Left forelimb (tissue), 1 donor: ENCODE measurements at regions not wholly inside any gene's neighbourhood (a gene's known extent, or its start where the extent isn't known, plus 50 kb on each side); places are given as distances from the start of the nearest gene placed in this dataset.
"Not testable (repeated sequence)": the region's sequence is repeated elsewhere in the genome, so short reads cannot be mapped to it uniquely, and the experiment has no call there.

Experiments
- DNase-seq: peaks from one replicate; pipeline ENCODE4 v3.0.0-alpha.2; 2018; ENCODE audit warnings: low spot score

GRCh38 chrX:140447150-140447549 is 57.7 kb downstream of the SOX3 start:
- DNase-seq = no peak

DNA sequence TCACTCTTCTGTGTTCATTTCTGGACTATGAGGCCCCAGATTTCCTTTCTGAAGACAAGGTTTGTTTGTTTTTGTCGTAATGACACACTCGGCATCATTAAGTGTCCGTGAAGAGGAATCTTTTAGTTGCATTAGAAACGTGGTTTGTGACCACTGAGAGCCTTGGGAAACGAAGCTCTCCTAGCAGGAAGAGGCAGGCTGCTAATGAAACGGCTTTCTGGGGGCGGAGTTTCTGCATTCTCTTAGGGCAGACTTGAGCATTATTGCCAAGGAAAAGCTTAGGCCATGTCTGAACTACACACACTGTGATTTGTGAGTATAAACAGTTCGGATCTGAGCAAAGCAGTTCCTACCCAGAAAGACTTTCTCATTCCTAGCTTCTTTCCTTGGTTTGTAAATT is 64.0 kb downstream of the SOX3 start:
- DNase-seq = no peak

GRCh38 chrX:140439476-140439875 is 65.4 kb downstream of the SOX3 start:
- no peak for DNase-seq

- no peak for DNase-seq
These were observed 70.5 kb downstream of the SOX3 start for GRCh38 chrX:140434347-140434746.

DNA sequence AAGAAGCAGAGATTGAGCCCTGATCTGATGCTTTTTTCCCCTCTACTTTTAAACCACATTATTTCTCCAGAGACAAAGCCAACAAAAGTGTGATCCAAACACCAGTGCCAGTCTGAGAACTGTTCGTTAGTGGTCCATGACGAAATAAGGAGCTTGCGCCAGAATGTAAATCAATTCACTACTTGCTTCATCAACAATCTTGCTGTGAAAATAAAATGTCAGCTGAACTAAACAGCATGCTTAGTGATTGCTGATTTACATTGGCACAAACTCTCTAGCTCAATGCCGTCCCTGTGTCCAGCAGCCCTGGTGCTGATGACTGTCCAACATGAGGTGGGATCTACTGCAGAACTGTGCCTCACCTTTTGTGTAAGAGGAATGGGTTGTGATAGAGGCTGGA is 71.3 kb downstream of the SOX3 start:
- DNase-seq = no peak

- DNase-seq = no peak
These were observed 72.3 kb downstream of the SOX3 start for GRCh38 chrX:140432346-140433175.

DNA sequence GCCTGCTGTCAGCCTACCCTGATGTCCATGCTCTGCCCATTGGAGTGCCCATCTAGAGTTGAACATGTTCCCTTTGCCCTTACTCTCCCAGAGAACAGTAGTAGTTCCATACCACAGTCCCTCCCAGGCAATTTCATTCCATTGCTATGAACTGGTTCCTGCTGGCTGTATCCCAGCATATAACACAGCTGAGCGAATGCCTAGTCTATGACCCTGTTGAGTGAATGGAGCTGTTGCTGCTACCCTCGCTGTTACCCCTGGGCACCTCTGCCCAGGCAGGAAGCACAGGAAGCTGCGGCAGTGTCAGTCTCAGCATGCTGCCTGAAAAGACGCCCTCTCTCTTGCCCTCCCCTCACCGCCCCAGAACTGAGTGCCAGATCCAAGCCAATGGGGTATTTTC is 73.3 kb downstream of the SOX3 start:
- no peak for DNase-seq

DNA sequence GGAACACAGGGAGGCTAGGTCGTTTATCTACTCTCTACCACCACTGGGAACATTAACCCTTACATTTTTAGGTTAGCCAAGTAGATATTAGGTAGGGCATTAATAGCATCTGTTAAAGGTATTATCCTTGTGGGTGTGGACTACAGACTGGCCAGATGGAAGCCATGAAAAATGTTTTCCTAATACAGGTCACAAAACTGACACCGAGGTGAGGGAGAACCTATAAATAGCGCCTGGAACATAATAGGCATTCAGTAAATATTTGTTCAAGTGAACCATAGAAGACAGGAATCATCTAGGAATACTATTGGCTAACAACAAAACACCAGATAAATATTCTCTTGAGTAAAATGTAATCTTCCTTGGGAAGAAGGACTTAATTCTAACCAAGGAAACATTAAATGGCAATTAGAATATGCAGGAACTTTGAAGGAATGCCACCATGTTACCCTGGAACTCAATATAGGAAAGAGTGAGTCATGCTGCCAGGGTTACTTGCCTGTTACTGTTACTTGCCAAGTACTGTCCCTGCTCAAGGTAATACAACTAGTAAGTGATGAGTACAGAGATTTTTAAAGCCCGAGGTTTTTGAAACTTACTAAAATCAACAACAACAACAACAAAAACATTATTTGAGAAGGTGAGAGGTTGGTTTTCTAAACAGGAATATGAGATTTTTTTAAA is 79.0 kb downstream of the SOX3 start:
- no peak for DNase-seq

DNA sequence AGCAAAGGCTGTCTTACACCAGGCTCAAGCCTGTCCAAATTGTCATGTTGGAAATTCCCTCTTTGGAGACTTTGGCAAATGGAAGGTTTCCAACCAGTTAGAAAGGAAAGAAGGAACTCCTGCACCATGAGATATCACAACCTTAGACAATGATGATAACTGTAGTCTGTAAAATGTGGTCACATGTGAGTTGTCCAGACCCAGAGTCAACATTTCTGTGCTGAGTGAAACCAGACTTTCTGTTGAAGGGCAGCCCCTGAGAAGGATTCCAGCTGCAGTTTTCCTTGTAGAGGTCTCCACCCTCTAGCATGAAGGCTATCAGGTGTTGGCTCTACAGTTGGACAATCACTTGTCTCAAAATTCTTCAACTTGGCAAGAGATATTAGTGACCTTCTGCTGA is 82.4 kb downstream of the SOX3 start:
- no peak for DNase-seq

GRCh38 chrX:140402131-140402530 is 102.7 kb downstream of the SOX3 start:
- not testable (repeated sequence) for DNase-seq

GRCh38 chrX:140396326-140396725 is 108.5 kb downstream of the SOX3 start:
- DNase-seq = not testable (repeated sequence)

DNA sequence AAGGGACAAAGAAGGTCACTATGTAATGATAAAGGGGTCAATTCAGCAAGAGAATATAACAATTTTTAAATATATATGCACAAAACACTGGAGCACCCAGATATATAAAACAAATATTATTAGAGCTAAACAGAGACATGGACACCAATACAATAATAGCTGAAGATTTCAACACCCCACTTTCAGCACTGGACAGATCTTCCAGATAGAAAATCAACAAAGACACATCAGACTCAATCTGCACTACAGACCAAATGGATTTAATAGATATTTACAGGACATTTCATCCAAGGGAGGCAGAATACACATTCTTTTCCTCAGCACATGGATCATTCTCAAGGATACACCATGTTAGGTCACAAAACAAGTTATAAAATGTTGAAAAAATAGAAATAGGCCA is 111.4 kb downstream of the SOX3 start:
- DNase-seq = no peak

- DNase-seq = no peak
These were observed 113.6 kb downstream of the SOX3 start for GRCh38 chrX:140391313-140391712.

GRCh38 chrX:140389331-140389730 is 115.5 kb downstream of the SOX3 start:
- no peak for DNase-seq

GRCh38 chrX:140362861-140363260 is 142.0 kb downstream of the SOX3 start:
- no peak for DNase-seq

GRCh38 chrX:140360924-140361323 is 143.9 kb downstream of the SOX3 start:
- DNase-seq = no peak

DNA sequence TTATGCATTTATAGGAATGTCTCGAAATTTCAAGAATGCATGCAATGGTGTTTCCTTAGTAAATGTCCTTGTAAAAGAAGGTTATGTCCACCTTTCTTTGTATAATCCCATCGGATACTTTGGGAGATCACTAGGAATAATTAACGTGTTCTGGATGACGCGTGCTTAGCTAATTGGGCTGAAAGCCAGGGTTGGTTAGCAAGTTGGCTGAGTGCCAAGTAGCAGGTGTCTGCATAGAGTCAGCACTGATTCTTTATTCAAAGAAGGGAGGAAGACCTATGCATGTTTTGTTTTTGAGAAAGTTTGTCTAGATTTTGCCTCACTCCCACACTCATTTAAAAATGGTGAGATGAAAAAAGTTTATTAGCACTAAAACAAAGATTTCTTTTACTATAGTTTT is 144.6 kb downstream of the SOX3 start:
- no peak for DNase-seq

GRCh38 chrX:140355922-140356321 is 148.9 kb downstream of the SOX3 start:
- no peak for DNase-seq

GRCh38 chrX:140355429-140355828 is 149.4 kb downstream of the SOX3 start:
- no peak for DNase-seq

DNA sequence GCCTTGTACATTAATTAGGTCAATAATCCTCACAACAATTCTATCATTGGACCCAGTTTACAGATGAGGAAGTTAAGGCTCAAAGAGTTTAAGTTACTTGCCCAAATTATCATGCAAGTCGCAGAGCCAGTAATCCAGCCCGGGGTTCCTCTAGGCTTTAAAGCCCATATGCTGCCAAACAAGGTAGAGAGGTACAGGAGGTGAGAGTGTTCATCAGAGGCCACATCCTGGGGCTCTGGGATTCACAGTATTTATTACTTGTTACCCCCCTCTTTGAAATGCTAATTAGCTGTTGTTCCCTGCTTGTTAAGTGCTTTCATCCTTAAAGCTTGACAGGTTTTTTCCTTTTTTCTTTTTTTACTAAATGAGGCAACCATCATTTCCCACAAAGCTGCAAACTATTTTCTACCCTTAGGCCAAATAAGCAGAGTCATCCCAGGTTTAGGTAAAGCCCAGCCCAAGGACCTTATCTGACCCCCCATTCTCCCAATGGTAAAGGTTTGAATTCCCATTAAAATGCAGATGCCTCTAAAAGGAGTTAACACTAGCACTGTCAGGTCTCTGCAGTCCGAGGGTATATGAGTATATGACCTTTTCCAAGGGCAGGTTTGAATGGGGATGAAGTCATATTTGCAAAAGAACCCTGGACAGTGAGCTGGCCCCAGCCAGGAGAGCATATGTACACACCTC is 150.3 kb downstream of the SOX3 start:
- DNase-seq = no peak

DNA sequence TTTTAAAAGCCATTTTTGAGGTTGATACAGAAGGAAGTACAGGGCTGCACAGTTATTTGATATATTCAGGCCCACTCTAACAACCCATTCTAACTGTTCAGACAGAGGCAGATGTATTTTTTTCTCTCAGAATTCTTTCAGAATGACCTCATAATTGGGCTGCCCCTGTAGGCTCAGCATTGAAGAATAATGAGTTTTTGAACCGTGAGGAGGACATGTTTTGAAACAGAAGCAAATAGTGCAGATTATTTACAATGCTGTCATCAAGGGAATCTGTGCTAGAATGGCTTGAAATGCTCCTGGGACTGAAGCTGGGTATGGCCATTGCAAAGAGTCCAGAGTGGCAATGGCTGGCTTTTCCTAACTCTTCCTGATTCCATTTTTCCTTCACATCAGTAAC is 158.1 kb downstream of the SOX3 start:
- DNase-seq = no peak

DNA sequence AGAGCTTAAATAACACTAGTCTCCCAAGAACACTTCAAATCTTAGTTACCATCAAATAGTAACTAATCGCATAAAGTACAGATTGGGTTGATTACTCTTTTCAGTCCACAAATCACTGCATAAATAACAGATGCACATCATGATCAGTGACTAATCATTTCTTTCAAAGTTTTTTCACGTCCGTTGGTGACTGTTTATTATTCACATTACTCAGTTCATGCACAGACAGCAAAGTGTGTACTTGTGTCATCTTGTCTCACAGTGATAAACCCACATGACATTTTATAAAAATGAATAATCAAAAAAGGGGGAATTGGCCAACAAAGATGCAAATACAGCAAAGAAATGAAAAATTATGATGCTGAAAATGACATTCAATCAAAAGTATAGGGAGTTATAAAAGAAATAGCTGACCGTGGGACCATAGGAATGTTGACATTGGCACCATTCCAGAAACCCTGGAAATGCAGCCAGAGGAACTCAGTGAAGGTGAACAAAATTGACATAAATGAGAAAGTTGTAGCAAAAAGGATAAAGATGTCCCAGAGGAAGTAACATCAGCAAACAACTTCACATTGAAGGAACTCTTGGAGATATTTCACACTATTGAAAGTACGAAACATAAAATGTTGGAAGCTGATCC is 161.5 kb downstream of the SOX3 start:
- no peak for DNase-seq

DNA sequence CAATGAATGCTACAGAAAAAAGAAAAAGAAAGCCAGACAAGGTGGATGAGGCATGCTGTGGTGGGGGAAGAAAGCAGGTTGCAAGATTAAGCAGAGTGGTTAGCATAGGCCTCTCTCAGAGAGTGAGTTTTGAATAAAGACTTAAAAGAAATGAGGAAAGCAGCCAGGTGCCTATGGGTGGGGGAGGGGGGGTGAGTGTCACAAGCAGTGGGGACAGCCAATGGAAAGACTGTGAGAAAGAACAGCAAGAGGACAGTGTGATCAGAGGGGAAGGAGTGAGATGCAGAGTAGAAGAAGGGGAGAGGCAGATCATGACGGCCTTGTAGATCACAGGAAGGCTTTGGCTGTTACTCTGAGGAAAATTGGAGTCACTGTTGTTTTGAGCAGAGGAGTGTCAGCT is 162.5 kb downstream of the SOX3 start:
- DNase-seq = no peak
